GM23338 (cell line): ENCODE measurements at regions not wholly inside any gene's neighbourhood (a gene's known extent, or its start where the extent isn't known, plus 50 kb on each side); places are given as distances from the start of the nearest gene placed in this dataset.

Source experiments
- CREB1 ChIP-seq: fragments of 250-450 bp; sonication (Bioruptor Pico); IDR thresholded peaks from 2 replicates; pipeline ENCODE4 v1.5.0; 2020; ENCODE audit warnings: low read depth, mild to moderate bottlenecking, moderate library complexity
- EZH2 ChIP-seq: fragments of 200-600 bp; sonication (generic); IDR thresholded peaks from one replicate; pipeline ENCODE4 v1.8.0; 2017; ENCODE audit warnings: antibody characterized with exemption, mild to moderate bottlenecking, low read depth; ENCODE audit not compliant: unreplicated experiment
- EZH2phosphoT487 ChIP-seq: fragments of 200-600 bp; sonication (generic); IDR thresholded peaks from one replicate; pipeline ENCODE4 v1.8.1; 2018; ENCODE audit warnings: antibody characterized with exemption; ENCODE audit not compliant: unreplicated experiment
- JUNB ChIP-seq: IDR thresholded peaks from one replicate; pipeline ENCODE4 v1.6.1; 2016; ENCODE audit warnings: antibody characterized with exemption; ENCODE audit not compliant: unreplicated experiment
- POLR2AphosphoS5 ChIP-seq: IDR thresholded peaks from 2 replicates; pipeline ENCODE4 v1.6.1; 2016; ENCODE audit warnings: antibody characterized with exemption, low read depth
- STAT1 ChIP-seq: IDR thresholded peaks from one replicate; pipeline ENCODE4 v1.6.1; 2016; ENCODE audit warnings: antibody characterized with exemption; ENCODE audit not compliant: unreplicated experiment
- ZNF114 ChIP-seq: fragments of 250-450 bp; sonication (Bioruptor Pico); IDR thresholded peaks from 2 replicates; pipeline ENCODE4 v1.5.0; 2020; ENCODE audit warnings: mild to moderate bottlenecking, moderate library complexity
- ZNF331 ChIP-seq: fragments of 250-450 bp; sonication (Bioruptor Pico); IDR thresholded peaks from 2 replicates; pipeline ENCODE4 v1.5.0; 2020; ENCODE audit warnings: low read depth, mild to moderate bottlenecking, moderate library complexity
- TF ChIP-seq, protein P1 (sequence below): fragments of 250-450 bp; sonication (Bioruptor Pico); IDR thresholded peaks from 2 replicates; pipeline ENCODE4 v1.5.0; 2020; ENCODE audit warnings: mild to moderate bottlenecking, moderate library complexity
- TF ChIP-seq, protein P2 (sequence below): IDR thresholded peaks from one replicate; pipeline ENCODE4 v1.6.1; 2018; ENCODE audit warnings: antibody characterized with exemption; ENCODE audit not compliant: unreplicated experiment
- TF ChIP-seq, protein P3 (sequence below): IDR thresholded peaks from 2 replicates; pipeline ENCODE4 v1.6.1; 2016; ENCODE audit warnings: antibody characterized with exemption

DNA sequence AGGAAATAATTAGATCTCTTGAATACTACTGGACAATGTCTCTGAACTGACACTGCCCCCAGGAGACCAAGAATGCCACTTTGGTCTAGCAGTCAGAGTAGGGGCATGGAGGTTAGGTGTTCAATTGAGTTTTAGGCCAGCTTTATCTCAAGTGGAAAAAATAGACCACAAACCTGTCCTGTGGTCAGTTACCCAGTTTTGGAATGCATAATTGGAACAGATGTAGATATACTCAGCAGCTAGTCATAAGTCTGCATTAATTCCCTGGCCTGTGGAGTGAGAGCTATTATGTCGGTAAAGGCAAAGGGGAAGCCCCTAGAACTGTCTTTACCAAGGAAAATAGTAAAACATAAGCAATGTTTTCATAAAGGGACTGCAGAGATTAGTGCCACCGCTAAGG lies 587.7 kb downstream of the GLUD2 start (continued):
- TF ChIP-seq, protein P1, sequence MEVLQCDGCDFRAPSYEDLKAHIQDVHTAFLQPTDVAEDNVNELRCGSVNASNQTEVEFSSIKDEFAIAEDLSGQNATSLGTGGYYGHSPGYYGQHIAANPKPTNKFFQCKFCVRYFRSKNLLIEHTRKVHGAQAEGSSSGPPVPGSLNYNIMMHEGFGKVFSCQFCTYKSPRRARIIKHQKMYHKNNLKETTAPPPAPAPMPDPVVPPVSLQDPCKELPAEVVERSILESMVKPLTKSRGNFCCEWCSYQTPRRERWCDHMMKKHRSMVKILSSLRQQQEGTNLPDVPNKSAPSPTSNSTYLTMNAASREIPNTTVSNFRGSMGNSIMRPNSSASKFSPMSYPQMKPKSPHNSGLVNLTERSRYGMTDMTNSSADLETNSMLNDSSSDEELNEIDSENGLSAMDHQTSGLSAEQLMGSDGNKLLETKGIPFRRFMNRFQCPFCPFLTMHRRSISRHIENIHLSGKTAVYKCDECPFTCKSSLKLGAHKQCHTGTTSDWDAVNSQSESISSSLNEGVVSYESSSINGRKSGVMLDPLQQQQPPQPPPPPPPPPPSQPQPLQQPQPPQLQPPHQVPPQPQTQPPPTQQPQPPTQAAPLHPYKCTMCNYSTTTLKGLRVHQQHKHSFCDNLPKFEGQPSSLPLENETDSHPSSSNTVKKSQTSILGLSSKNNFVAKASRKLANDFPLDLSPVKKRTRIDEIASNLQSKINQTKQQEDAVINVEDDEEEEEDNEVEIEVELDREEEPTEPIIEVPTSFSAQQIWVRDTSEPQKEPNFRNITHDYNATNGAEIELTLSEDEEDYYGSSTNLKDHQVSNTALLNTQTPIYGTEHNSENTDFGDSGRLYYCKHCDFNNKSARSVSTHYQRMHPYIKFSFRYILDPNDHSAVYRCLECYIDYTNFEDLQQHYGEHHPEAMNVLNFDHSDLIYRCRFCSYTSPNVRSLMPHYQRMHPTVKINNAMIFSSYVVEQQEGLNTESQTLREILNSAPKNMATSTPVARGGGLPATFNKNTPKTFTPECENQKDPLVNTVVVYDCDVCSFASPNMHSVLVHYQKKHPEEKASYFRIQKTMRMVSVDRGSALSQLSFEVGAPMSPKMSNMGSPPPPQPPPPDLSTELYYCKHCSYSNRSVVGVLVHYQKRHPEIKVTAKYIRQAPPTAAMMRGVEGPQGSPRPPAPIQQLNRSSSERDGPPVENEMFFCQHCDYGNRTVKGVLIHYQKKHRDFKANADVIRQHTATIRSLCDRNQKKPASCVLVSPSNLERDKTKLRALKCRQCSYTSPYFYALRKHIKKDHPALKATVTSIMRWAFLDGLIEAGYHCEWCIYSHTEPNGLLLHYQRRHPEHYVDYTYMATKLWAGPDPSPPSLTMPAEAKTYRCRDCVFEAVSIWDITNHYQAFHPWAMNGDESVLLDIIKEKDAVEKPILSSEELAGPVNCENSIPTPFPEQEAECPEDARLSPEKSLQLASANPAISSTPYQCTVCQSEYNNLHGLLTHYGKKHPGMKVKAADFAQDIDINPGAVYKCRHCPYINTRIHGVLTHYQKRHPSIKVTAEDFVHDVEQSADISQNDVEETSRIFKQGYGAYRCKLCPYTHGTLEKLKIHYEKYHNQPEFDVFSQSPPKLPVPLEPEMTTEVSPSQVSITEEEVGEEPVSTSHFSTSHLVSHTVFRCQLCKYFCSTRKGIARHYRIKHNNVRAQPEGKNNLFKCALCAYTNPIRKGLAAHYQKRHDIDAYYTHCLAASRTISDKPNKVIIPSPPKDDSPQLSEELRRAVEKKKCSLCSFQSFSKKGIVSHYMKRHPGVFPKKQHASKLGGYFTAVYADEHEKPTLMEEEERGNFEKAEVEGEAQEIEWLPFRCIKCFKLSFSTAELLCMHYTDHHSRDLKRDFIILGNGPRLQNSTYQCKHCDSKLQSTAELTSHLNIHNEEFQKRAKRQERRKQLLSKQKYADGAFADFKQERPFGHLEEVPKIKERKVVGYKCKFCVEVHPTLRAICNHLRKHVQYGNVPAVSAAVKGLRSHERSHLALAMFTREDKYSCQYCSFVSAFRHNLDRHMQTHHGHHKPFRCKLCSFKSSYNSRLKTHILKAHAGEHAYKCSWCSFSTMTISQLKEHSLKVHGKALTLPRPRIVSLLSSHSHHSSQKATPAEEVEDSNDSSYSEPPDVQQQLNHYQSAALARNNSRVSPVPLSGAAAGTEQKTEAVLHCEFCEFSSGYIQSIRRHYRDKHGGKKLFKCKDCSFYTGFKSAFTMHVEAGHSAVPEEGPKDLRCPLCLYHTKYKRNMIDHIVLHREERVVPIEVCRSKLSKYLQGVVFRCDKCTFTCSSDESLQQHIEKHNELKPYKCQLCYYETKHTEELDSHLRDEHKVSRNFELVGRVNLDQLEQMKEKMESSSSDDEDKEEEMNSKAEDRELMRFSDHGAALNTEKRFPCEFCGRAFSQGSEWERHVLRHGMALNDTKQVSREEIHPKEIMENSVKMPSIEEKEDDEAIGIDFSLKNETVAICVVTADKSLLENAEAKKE (CRISPR knock-in tag), result no peak
- TF ChIP-seq ZNF331 (no peak), EZH2 (no peak), CREB1 (no peak), EZH2phosphoT487 (no peak), ZNF114 (CRISPR knock-in tag) (no peak), JUNB (no peak), POLR2AphosphoS5 (no peak), STAT1 (no peak)
- TF ChIP-seq, protein P2, sequence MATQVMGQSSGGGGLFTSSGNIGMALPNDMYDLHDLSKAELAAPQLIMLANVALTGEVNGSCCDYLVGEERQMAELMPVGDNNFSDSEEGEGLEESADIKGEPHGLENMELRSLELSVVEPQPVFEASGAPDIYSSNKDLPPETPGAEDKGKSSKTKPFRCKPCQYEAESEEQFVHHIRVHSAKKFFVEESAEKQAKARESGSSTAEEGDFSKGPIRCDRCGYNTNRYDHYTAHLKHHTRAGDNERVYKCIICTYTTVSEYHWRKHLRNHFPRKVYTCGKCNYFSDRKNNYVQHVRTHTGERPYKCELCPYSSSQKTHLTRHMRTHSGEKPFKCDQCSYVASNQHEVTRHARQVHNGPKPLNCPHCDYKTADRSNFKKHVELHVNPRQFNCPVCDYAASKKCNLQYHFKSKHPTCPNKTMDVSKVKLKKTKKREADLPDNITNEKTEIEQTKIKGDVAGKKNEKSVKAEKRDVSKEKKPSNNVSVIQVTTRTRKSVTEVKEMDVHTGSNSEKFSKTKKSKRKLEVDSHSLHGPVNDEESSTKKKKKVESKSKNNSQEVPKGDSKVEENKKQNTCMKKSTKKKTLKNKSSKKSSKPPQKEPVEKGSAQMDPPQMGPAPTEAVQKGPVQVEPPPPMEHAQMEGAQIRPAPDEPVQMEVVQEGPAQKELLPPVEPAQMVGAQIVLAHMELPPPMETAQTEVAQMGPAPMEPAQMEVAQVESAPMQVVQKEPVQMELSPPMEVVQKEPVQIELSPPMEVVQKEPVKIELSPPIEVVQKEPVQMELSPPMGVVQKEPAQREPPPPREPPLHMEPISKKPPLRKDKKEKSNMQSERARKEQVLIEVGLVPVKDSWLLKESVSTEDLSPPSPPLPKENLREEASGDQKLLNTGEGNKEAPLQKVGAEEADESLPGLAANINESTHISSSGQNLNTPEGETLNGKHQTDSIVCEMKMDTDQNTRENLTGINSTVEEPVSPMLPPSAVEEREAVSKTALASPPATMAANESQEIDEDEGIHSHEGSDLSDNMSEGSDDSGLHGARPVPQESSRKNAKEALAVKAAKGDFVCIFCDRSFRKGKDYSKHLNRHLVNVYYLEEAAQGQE, result no peak
- TF ChIP-seq, protein P3, sequence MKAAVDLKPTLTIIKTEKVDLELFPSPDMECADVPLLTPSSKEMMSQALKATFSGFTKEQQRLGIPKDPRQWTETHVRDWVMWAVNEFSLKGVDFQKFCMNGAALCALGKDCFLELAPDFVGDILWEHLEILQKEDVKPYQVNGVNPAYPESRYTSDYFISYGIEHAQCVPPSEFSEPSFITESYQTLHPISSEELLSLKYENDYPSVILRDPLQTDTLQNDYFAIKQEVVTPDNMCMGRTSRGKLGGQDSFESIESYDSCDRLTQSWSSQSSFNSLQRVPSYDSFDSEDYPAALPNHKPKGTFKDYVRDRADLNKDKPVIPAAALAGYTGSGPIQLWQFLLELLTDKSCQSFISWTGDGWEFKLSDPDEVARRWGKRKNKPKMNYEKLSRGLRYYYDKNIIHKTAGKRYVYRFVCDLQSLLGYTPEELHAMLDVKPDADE, result no peak
